GM06990 (cell line): ENCODE measurements at regions not wholly inside any gene's neighbourhood (a gene's known extent, or its start where the extent isn't known, plus 50 kb on each side); places are given as distances from the start of the nearest gene placed in this dataset.

Source experiments
- DNase-seq: peaks from one replicate; pipeline ENCODE4 v3.0.0-alpha.2; 2011; ENCODE audit not compliant: insufficient read length; ENCODE audit errors: extremely low read depth
- H3K27me3 ChIP-seq: replicated peaks from 2 replicates; pipeline ENCODE4 v1.6.0; 2011; ENCODE audit warnings: low read length; ENCODE audit not compliant: control insufficient read depth, insufficient read depth
- H3K36me3 ChIP-seq: 2 replicates; pipeline ENCODE4 v1.5.1; 2011; ENCODE audit warnings: low read length; ENCODE audit not compliant: control insufficient read depth, insufficient read depth
- H3K4me3 ChIP-seq: replicated peaks from 2 replicates; pipeline ENCODE4 v1.5.1; 2011; ENCODE audit warnings: low read depth, mild to moderate bottlenecking, control low read depth, low read length
- TF ChIP-seq, protein P1 (sequence below): IDR thresholded peaks from 2 replicates; pipeline ENCODE4 v1.5.1; 2011; ENCODE audit warnings: low read length, control low read depth, mild to moderate bottlenecking, inconsistent platforms; ENCODE audit not compliant: insufficient read depth, poor library complexity, severe bottlenecking

DNA sequence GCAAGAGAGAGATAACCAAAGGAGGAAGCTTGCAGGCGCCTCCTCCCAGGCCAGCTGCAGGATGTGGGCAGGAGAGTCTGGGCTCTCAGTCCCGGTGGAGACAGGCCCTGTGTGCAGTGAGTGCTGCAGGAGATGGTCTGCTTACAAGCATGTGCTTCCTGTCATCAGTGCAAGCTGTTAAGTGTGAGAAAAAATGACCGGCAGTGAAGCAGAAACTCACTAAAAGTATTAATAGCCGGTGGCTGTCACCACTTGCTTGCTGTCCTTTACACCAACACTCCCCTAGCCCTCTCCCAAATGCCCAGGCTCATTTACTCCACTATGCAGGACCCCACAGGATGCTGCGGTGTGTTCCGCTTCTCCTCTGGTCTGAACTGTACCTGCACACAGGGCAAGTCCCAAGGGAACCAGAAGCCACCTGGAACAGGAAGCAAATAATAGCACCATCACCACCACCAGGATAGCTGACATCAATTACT lies 435.6 kb upstream of the HS6ST1 start:
- H3K4me3 ChIP-seq: no peak overlapping the region
- TF ChIP-seq, protein P1, sequence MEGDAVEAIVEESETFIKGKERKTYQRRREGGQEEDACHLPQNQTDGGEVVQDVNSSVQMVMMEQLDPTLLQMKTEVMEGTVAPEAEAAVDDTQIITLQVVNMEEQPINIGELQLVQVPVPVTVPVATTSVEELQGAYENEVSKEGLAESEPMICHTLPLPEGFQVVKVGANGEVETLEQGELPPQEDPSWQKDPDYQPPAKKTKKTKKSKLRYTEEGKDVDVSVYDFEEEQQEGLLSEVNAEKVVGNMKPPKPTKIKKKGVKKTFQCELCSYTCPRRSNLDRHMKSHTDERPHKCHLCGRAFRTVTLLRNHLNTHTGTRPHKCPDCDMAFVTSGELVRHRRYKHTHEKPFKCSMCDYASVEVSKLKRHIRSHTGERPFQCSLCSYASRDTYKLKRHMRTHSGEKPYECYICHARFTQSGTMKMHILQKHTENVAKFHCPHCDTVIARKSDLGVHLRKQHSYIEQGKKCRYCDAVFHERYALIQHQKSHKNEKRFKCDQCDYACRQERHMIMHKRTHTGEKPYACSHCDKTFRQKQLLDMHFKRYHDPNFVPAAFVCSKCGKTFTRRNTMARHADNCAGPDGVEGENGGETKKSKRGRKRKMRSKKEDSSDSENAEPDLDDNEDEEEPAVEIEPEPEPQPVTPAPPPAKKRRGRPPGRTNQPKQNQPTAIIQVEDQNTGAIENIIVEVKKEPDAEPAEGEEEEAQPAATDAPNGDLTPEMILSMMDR: no peak
- no peaks in the 10 kb centered on the region; the same call in 1 of the 2 replicates for H3K27me3 ChIP-seq
- no peaks in the 10 kb centered on the region for H3K36me3 ChIP-seq
- peak; percentile 74 for DNase-seq

DNA sequence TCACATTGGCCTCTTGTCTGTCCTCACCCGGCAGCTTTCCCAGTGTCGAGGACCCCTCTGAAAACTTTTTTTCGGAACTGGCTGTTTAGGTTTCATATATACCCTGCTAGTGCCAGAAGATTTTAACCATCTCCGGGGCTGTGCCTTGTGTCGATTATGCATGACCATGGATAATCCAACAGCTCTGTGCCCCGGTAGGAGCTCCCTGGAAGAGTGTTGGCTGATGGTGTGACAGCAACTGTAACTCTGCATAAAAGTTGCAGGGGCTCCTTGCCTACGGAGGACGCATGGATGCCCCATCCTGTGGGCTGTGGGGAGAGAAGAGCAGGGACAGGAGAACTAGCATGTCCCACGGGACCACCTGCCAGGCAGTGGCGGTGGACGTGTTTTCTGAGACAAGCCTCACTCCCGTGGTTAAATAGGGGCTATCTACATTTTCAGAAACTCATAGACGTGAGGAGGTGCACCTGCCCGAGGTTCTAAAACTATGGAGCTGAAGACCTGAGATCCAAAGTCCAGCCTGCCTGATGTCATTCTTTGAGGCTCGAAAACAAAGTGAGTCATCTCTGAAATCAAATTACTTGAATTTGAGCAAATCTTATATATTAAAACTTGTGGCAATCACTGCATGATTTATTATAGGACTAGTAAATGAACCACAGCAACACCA lies 437.2 kb upstream of the HS6ST1 start:
- H3K4me3 ChIP-seq: no peak overlapping the region
- TF ChIP-seq, protein P1: no peak
- H3K36me3 ChIP-seq: no peaks in the 10 kb centered on the region
- no peaks in the 10 kb centered on the region; the same call in 1 of the 2 replicates for H3K27me3 ChIP-seq
- DNase-seq: no peak

DNA sequence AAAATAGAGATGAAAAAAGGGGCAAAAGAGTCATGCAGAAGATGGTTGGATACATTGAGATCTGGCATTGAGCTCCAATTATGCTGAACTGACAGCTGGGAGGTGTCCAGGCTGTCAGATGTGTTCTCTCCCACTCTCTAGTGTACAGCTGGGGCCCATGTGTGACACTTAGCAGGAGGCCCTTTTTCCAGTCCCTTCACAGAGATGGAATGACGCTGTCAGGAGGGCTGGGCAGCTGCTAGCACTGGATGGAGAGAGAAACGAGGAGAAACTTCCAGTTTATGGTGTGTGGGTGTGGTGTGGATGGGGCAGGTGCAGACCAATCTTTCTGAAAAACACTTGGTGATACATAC lies 437.7 kb upstream of the HS6ST1 start:
- DNase-seq: no peak

DNA sequence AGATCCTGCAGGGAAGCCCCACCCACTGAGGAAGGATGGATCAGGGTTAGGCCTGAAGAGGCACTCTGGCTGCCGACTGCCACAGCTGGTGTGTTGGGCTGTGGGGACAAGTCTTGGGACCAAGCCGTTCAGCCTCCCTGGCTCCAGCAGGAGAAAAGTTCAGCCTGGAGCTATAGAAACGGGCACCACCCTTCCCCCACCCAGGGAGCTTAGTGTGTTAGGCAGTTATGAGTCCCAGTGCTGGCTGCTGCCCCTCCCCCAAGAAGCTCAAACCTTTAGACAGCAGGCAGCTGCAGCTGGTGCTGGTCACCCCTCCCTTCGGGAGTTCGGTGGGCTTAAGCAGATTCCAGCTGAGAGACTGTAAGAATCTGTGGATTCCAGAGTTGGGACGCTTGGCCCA lies 447.1 kb upstream of the HS6ST1 start:
- Histone ChIP-seq H3K36me3 (no peaks in the 10 kb centered on the region), H3K27me3 (no peaks in the 10 kb centered on the region), H3K4me3 (no peak overlapping the region)
- TF ChIP-seq, protein P1: no peak
- DNase-seq: no peak

More for the DNA sequence above, 437.7 kb upstream of the HS6ST1 start:
- TF ChIP-seq, protein P1: no peak
- no peak overlapping the region for H3K4me3 ChIP-seq
- no peaks in the 10 kb centered on the region; the same call in 1 of the 2 replicates for H3K27me3 ChIP-seq
- no peaks in the 10 kb centered on the region for H3K36me3 ChIP-seq

DNA sequence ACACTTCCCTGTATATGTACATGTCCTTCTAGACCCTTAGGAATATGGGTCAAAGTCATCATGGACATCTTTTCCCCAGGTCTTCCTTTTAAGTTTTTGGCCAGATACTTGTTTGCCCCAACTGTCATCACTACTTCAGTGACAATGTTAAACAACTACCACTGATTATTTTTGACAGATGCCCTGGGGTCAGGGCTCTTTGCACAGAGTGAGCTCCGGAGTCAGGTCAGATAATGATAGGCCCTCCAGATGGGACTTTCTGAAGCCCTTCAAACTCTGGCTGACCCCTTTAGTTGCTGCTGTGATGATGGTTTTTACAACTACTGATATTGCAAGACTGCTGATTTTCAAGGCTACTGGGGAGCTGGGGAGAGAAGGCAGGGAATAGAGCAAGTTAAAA lies 449.4 kb upstream of the HS6ST1 start:
- no peak overlapping the region for H3K4me3 ChIP-seq
- TF ChIP-seq, protein P1: no peak
- no peaks in the 10 kb centered on the region for H3K36me3 ChIP-seq
- no peak for DNase-seq
- H3K27me3 ChIP-seq: no peaks in the 10 kb centered on the region
